RPMI7951 (cell line): ENCODE measurements at regions not wholly inside any gene's neighbourhood (a gene's known extent, or its start where the extent isn't known, plus 50 kb on each side); places are given as distances from the start of the nearest gene placed in this dataset.
"Not testable (repeated sequence)": the region's sequence is repeated elsewhere in the genome, so short reads cannot be mapped to it uniquely, and the experiment has no call there.

Source experiments
- DNase-seq: peaks from one replicate; pipeline ENCODE4 v3.0.0-alpha.2; 2012; ENCODE audit warnings: low read depth

DNA sequence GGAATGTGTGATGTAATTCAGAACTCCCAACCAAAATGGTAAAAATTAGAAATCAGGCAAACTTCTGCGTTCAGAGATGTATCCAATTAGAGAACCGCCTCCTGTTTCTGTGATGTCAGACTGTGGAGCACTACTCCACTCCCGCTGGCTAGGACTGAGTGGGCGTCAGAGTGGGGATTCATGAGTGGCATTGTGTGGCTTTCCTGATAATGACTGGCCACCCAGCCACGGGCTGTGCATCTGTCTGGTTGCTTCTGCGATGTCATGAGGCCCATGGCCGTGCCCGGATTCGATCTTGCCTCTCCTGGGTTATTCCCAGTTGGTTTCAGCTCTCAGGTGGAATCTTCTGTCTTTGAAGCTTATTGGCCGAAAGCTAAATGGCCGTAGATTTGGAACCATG, 87.1 kb upstream of the KCNA1 start:
- no peak for DNase-seq

DNA sequence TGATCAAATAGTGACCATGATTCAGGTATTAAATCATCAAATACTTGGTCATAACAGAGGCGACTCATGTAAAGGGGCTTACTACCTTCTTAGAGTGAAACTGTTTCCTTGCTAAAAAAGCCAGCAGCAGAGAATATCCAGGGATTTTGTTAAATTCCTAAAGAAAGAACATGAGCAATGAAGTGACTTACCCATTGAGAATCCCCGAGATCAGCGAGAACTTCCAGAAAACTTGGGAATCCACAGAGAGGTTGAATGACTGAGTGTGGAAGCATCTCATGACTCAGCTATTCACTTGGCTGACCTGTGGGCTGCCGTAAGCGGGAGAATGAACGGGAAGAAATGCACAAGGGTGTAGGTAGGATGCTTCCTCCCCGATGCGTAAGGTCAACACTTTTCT, 85.3 kb upstream of the KCNA1 start:
- DNase-seq, result peak; percentile 65

DNA sequence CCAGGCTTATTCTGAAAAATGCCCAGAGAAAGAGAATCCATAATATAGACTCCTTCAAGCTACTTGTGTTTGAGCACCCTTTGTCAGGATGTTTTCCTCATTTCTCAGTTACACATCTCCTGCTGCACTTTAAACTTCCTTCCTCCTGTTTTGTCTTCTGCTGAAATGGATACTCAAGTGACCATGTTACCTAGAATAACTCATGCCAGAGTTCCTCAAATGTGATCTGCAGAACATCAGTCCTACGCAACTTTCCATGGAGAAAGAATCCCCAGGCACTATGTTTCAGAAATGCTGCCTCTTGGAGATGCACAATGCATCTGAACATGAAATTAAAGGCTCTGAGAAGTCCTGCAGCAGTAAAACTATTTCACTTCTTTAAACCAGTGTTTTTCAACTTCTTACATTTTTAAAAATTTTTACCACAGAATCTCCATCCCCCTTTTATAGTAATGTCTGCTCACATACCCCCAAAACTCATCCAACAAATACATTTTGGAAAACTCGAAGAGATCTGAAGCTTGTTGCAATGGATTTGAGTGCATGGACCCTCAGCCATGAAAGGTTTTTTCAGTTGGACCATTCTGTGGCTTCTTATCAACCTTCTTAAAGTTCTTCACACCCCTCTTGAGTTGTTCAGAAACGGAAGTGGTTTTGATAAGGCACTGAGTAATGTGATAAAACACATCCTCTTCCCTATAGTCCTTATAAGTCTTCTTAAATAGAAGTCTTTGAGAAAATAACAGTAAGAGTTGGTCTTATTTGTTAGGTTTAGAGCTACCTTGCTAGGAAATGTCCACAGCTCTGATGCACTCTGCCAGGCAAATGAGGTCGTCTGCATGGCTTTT, 84.5 kb upstream of the KCNA1 start:
- no peak for DNase-seq

DNA sequence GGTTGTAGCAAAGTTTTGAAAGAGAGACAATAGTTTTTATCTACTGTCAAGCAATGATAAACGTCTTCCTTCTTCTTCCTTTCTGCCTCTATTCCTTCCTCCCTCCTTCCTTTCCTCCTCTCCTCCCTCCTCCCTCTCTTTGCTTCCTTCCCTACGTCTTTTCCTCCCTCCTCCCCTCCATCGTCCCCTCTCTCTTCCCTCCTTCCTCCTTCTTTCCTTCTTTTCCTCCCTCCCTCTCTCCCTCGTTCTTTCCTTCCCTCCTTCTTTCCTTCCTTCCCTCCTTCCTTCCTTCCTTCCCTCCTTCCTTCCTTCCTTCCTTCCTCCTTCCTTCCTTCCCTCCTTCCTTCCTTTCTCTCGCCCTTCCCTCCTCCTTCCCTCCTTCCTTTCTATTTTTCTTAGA, 82.8 kb upstream of the KCNA1 start:
- DNase-seq, result no peak

DNA sequence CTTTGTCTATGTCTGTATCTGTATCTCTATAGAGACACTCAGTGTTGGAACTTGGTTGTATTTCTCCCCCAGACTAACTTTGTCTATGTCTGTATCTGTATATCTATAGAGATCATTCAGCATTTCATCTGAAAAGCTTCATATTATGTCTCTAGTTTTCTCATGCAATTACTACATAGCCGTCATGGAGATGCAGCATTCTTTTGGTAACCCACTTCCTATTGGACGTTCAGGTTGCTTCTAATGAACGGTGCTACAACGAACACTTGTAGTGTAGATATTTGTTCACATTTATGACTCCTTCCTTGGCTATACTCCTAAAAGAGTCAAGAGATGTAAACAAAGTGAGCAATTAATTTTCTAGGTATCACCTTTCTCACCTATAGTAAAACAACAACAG, 81.5 kb upstream of the KCNA1 start:
- no peak for DNase-seq

DNA sequence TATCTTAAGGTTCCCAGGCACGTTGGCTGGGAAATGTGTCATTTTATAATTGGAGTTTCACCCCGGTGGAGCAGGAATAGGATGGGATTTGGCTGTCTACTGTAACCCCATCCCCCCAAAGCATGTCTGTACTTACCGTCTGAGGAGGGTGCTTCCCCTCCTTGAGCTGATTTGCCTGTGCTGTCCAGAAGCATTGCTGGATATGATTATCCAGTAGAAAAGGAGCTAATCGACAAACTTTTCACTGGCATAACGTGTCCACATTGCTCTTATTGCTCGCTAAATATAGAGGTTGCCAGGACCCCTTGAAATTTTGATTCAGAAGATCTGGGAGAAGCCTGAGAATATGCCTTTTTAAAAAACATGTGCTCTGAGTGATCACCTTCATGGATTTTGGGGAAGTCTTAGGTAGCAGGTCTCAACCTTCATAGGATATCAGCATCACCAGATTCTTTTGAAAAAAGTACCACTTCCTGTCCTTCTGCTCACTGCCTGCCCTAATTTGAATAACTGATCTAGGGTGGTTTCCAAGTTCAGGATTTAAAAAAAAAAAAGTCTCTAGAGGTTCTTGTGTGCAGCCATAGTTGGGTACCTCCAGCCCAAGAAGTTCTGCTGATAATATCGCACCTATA, 80.4 kb upstream of the KCNA1 start:
- DNase-seq, result no peak

DNA sequence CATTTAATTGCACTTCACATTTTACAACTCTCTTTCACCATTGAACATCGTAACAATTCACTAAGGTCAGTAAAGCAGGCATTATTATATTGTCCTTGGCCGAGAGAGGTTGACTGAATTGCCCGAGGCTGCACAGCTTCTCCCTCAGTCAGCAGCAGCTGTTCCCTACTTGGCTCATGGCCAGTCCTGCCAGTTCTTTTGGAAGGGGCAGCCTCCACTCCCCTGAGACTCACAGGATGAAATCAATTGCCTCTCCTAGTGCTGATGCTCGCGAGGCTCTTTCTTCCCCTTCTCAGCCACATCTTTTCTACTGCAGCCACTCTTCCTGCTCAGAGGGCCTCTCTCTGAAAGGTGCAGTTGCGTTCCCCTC, 79.9 kb upstream of the KCNA1 start:
- DNase-seq, result peak; percentile 15

DNA sequence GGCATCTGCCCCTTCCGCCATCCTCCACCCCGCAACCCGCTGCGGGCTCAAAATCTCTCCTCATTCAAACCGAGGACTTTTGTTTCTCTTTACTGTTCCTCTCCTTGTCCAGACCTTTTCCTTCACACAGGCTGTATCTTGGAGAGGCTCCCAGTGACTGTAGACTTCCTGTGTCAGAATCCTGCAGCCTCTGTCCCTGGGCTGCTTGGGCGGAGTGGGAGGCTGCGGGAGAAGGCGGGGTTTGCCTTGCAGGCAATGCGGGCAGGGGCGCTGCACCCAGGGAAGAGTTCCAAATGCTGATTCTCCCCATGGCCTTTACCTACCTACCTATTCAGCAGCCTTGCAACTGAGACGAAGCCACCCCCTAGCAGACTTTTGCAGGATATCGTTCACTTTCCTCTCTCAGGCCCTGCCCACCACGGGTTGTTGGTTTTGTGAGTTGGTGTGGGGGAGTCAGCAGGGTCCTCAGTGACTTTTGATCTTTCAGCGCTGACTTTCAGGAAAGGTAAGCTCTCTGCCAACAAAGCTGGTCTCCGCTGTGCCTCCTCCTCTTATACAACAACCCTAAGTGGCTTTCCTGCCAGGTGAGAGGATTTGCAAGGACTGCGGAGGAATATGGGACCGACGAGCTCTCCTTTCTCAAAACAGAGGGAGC, 79.0 kb upstream of the KCNA1 start:
- DNase-seq, result no peak

DNA sequence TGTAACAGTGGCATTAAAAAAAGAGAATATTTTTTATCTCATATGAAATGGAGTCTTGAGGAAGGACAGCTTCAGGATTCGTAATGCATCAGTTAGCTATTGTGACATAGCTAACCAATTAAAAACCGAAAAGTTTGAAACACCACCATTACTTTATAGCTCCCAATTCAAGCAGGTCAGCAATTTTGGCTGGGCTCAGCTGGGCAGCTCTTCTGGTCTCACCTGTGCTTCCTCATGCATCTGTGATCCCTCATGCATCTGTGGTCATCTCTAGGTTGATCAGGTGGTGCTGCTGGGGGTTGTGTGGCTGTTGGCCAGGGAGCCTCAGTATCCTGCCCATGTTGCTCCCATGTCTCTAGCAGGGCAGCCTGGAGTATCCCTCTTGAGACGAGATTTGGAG, 76.7 kb upstream of the KCNA1 start:
- no peak for DNase-seq

DNA sequence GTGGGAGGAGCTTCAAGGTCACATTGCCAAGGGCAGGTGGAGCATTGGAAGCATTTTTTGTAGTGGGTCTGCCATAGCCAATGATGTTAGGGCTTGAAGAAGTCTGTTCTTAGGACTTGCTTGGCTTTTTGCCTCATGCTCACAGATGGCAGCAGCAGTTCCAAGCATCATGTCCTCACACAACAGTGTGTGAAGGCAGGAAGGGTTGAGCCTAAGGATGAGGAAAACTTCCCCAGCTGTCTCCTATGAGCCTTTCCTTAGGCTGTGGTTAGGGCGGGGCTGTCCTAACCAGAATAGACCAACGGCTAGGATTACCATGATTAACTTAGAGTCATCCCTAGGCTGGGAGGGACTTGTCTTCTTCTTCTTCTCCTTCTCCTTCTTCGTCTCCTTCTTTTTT, 76.2 kb upstream of the KCNA1 start:
- DNase-seq, result no peak

DNA sequence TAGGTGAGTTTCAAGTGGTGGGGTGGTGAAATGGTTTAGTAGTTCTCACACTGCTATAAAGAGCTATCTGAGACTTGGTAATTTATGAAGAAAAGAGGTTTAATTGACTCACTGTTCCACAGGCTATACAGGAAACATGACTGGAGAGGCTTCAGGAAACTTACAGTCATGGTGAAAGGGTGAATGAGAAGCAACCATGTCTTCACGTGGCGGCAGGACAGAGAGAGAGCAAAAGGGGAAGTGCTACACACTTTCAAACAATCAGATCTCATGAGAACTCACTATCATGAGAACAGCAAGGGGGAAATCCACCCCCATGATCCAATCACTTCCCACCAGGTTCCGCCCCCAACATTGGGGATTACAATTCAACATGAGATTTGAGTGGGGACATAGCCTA, 67.3 kb upstream of the KCNA1 start:
- not testable (repeated sequence) for DNase-seq

DNA sequence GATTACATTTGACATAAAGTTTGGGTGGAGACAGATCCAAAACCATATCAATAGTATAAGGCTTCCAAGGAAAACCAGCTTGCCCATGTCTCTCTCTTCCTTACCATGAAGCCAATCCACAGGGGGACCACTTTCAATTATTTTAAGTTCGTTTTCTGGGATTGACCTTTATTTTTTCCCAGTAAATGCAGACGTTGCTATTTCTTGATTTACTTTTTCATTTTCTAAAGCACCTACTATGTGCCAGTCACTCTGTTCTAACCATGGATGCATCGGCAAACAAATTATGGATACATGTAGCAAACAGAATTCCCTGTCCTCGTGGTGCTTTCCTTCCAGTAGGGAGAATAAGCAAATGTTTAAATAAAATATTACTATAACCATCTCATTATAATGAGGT, 65.8 kb upstream of the KCNA1 start:
- DNase-seq, result no peak

DNA sequence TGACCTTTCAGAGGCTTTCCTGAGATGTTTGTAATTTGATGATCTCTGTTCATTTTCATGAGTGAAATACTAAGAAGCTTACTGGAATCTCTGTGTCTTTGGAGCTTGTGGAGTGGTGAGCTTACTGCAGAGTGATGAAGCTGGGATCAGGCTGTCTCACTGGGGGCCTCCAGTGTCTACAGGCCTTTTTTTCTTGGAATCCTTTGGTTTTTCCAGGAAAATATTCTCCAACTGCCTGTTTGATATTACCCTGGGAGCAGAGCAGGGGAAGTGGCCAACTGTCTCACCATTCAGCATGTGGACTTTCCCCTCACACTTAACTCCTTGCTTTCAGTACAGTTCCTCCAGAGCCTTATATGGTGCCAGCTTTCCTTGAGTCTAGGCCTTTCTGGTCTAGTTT, 62.0 kb upstream of the KCNA1 start:
- no peak for DNase-seq

DNA sequence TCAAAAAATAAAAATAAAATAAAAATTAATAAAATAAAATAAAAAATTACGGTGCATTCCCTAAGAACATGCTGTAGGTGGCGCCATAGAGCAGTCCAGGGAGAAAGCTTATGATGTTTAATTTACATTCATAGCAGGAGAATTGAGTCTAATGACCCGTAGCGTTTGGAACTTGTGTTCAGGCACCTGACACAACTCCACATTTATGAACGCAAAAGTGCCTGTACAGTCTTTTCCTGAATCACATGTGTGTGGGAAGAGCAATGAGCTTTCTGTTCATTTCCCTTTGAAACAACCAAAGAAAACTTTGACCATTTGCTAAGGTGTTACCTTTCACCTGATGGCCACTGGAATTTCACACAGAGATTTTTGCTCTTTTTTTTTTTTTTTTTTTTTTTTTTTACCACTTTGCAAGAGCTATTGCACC, 60.6 kb upstream of the KCNA1 start:
- peak; percentile 16 for DNase-seq

DNA sequence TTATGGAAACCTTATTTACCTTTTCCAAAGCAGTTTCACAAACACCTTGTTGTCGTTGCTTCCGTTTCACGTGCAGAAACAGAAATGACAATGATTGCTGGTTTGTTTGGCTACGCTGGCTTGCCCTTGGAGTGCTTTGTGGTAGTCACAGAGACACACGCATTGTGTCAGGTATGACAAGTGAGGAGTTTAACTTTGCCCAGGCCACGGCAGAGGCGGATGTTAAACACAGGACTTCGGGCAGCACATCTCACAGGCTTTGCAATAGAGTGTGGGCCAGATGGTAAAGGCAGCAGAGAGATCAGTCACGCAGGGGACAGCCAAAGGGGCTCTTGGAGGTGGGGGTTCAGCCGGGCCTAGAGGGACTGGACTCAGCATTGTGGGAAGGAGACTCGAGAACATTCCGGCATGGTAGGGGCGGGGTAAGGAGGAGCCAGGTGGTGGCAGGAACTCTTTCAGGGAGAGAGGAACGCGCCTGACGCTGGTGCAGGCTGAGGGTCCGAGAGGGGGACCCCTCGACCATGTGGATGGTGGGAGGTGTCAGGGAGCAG, 59.8 kb upstream of the KCNA1 start:
- no peak for DNase-seq

DNA sequence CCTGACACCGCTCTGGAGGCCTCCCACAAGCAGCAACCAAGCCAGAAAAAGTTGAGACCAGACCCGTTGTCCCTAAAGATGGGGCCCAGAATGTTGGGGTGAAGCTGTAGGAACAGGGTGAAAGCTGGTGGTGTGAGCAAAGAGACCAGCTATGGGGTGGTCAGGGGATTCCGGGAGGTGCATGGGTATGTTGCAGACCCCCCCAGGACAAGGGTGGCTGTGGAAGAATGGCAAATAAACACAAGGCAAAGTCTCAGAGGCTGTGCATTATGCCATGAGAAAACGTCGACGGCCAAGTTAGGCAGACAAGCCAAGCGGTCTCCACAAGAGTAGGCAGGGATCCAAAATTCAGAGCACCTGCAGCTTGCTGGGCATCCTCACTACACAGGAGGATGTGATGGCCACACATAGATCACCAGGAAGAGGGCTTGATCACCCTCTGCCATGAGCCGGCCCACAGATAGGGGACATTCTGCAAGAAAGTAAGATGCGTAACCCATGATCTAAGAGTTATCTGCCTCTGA, 58.8 kb upstream of the KCNA1 start:
- DNase-seq, result no peak

DNA sequence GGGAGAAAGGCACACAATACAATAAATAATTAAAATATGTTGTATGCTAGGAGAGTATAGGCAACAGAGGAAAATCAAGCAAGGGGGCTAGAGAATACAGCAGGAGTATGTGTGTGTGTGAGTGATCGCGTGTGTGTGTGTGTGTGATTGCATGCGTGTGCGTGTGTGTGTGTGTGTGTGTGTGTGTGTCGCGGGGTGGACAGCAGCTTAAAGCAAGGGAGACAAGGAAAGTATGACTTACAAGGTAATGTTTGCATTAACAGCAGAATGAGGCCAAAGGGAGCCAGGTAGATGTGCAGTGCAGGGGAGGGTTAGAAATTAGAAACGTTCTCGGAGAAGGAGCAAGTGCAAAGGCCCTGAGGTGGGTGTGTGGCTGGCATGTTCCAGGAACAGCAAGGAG, 57.4 kb upstream of the KCNA1 start:
- no peak for DNase-seq

DNA sequence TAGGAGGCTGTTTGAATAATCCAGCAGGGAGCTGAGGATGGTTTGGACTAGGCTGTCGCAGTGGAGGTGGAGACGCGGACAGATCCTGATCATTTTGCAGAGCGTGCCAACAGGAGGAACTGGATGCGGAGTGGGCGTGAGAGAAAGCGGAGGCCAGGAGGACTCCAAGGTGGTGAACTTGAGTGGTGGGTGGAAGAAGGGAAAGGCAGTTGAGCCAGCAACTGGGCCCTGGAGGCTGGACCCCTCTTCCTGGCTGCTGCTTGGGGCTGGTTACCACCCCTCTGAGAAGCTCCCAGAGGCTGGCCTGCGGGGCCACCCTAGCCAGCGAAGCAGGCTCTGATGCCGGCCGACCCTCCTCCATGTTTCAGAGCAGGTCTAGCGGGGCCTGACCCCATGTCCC, 56.8 kb upstream of the KCNA1 start:
- no peak for DNase-seq

DNA sequence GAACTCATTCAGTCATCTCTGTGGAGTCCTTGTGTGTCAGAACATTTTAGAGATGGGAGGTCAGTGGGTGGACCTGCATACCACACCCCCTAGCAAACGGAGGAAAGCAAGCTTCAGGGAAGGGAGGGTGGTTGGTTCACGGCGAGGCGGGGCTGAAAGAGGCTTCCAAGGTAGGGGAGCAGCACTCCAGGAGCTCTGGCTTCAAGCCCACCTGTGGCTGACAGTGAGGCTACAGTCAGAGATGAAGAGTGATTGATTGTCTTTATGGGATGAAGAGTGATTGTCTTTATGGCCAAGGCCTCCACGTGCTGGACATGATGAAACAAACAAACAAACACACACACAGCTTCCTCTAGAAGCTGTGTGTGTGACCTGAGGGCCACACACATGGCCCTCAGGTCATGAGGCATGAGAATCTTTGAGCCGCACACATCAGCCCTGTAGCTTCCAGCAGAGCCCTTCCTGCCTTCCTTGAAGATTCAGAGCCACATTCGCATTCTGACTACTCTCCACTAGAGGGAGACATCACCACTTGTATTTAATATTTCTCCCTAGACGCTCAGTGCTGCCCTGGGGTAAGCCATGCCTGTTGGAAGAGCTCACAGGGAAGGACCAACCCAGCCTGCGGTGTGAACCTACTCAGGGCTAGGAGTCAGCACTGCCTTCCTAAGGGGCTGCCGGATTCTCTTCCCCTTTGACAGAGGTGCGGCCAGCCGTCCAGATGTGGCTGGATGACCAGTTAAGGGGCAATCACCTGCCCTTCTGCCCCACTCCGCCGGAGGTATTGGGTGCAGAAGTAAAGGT, 54.4 kb upstream of the KCNA1 start:
- DNase-seq, result peak; percentile 66

DNA sequence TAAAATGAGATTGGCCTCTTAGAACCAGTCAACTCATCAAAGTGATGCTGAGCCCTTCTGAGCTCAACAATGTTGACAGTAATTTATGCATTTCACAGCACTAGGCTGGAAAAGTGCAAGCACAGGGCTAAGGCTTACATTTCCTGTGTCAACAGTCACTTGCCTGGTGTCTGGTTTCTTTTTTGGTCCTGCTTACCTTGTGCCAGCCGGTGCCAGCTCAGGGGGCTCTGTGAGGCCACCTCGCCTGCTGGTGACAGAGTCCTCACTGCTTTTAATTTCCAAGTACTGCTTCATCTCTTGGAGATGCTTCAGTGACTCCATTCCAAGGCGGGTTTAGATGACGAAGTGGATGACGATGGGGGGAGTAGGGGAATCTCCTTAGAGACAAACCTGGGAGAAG, 53.1 kb upstream of the KCNA1 start:
- no peak for DNase-seq

DNA sequence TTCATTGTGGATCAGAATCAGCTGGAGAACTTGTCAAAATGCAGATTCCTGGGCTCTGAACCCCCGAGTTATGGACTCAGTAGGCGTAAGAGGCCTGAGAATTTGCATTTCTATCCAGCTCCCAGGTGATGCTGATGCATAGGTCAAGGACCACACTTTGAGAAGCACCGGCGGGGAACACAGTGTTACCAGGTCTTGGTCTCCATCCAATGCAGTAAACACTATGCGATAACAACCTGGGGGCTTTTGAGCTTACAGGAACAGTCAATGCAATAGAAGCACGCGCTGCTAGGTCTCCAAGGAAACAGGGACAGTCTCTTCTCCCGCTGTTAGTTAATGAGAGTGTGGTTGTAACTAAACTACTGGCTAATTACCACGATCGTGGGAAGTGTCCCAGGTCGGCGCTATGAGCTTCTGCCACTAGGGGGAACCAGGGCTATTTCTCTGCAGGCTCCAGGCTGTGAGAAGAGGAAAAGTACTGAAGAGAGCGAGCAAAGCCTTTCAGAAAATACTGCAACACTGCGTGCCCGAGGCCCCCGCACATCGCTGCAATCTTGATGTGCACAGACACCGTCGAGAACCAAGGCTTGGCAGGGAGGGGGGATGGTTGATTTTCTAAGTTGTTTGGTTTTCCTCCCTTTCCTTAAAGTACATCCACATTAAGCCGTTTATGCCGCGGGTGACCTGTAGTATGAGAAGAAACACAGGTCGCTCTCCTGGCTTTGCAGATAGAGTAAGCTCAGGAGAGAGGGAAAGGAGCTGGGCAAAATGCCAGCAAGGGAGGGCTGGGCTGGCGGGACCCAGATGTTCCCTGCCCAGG, 52.0 kb upstream of the KCNA1 start:
- DNase-seq, result peak; percentile 55
